Vagina (tissue), 2 donors: ENCODE measurements at regions not wholly inside any gene's neighbourhood (a gene's known extent, or its start where the extent isn't known, plus 50 kb on each side); places are given as distances from the start of the nearest gene placed in this dataset.

Source experiments
- POLR2AphosphoS5 ChIP-seq, 2 donors: sonication (generic); formaldehyde crosslinking; IDR thresholded peaks; one replicate each; pipeline ENCODE4 v1.9.0; 2017; ENCODE audit warnings: antibody characterized with exemption in 2 of 2, mild to moderate bottlenecking in 2 of 2, low read depth in 1 of 2; ENCODE audit not compliant: insufficient read depth in 1 of 2
- TF ChIP-seq, protein P1 (sequence below), 3 experiments: fragments of 450-650 bp in 2 of 3; fragments of 200-600 bp in 1 of 3; sonication (generic) in 1 of 3; IDR thresholded peaks; one replicate each; pipeline ENCODE4 v1.5.1; 2017 to 2019; ENCODE audit warnings: antibody characterized with exemption in 3 of 3, mild to moderate bottlenecking in 2 of 3, moderate library complexity in 2 of 3

DNA sequence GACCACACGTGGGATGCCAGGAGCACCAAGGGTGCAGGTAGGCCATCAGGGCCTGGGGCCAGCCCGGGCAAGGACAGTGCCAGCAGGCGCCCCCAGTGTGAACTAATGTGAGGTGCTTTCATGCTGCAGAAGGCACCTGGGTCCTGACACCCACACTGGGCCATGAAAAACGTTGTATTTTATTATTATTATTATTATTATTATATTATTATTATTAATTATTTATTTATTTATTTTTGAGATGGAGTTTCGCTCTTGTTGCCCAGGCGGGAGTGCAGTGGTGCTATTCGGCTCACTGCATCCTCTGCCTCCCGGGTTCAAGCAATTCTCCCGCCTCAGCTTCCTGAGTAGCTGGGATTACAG is 1267.3 kb downstream of the BRD1 start:
- TF ChIP-seq, protein P1, sequence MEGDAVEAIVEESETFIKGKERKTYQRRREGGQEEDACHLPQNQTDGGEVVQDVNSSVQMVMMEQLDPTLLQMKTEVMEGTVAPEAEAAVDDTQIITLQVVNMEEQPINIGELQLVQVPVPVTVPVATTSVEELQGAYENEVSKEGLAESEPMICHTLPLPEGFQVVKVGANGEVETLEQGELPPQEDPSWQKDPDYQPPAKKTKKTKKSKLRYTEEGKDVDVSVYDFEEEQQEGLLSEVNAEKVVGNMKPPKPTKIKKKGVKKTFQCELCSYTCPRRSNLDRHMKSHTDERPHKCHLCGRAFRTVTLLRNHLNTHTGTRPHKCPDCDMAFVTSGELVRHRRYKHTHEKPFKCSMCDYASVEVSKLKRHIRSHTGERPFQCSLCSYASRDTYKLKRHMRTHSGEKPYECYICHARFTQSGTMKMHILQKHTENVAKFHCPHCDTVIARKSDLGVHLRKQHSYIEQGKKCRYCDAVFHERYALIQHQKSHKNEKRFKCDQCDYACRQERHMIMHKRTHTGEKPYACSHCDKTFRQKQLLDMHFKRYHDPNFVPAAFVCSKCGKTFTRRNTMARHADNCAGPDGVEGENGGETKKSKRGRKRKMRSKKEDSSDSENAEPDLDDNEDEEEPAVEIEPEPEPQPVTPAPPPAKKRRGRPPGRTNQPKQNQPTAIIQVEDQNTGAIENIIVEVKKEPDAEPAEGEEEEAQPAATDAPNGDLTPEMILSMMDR (IDR thresholded peaks at IDR 0.05), result no peak
- TF ChIP-seq POLR2AphosphoS5 (IDR thresholded peaks at IDR 0.05; ENCODE audit: insufficient read depth in 1 of 2, low read depth in 1 of 2), result no peak
